Breast epithelium (tissue), 3 donors: ENCODE measurements at regions not wholly inside any gene's neighbourhood (a gene's known extent, or its start where the extent isn't known, plus 50 kb on each side); places are given as distances from the start of the nearest gene placed in this dataset.

ENCODE experiments used
- CTCF ChIP-seq, 3 donors: fragments of 450-650 bp; IDR thresholded peaks; one replicate each; pipeline ENCODE4 v1.5.1; 2016 to 2017; ENCODE audit warnings: antibody characterized with exemption in 3 of 3, mild to moderate bottlenecking in 3 of 3, moderate library complexity in 3 of 3
- POLR2A ChIP-seq: fragments of 450-650 bp; IDR thresholded peaks from one replicate; pipeline ENCODE4 v1.6.1; 2016; ENCODE audit warnings: antibody characterized with exemption, mild to moderate bottlenecking, moderate library complexity

- TF ChIP-seq POLR2A (no peak), CTCF (IDR thresholded peaks at IDR 0.05) (no peak)
Measured at GRCh38 chr5:34523387-34523726, 132.8 kb upstream of the RAI14 start.
